H1 (cell line): ENCODE measurements at regions not wholly inside any gene's neighbourhood (a gene's known extent, or its start where the extent isn't known, plus 50 kb on each side); places are given as distances from the start of the nearest gene placed in this dataset.

Experiments
- KDM4A ChIP-seq: IDR thresholded peaks from one replicate; pipeline ENCODE4 v1.7.1; 2012; ENCODE audit warnings: low read depth, mild to moderate bottlenecking, moderate library complexity, low read length, inconsistent platforms; ENCODE audit not compliant: severe bottlenecking

DNA sequence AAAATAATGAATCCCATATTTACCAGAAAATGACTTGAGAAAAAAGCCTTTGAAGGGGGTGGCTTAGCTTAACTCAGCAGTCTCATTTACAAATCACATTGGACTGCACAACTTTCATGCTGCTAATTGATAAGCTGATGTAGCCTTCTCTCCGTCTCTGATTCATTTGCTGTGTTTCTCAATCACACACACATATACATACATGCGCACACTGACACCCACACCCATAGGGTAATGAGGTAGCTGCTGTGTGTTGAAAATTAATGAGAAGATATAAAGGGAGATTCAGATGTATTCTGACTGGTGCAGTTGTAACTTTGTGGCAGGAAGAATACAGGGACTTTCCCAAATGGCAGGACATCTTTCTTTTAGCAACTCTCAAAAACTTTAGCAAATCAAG is 141.9 kb upstream of the GCFC2 start (continued):
- TF ChIP-seq KDM4A = no peak
